Endothelial cell of hepatic sinusoid (primary cell): ENCODE measurements at regions not wholly inside any gene's neighbourhood (a gene's known extent, or its start where the extent isn't known, plus 50 kb on each side); places are given as distances from the start of the nearest gene placed in this dataset.

Experiments used
- in situ Hi-C: cut with HindIII; loops from 2 replicates; pipeline ENCODE4 v1.10.0; 2017; ENCODE audit warnings: low sequenced_read_pairs

- in situ Hi-C loops = no loop called here
These were observed 236.1 kb upstream of the TNRC6C start for GRCh38 chr17:77722366-77722765.

GRCh38 chr17:77723071-77723908, 235.2 kb upstream of the TNRC6C start:
- in situ Hi-C loops = no loop called here

GRCh38 chr17:77723909-77724875, 234.3 kb upstream of the TNRC6C start:
- in situ Hi-C loops = no loop called here

- in situ Hi-C loops = no loop called here
These were observed 233.5 kb upstream of the TNRC6C start for GRCh38 chr17:77724876-77725615.

- in situ Hi-C loops = no loop called here
These were observed 232.7 kb upstream of the TNRC6C start for GRCh38 chr17:77725846-77726245.

GRCh38 chr17:77726549-77727006, 231.9 kb upstream of the TNRC6C start:
- in situ Hi-C loops = no loop called here

GRCh38 chr17:77727037-77727615, 231.4 kb upstream of the TNRC6C start:
- in situ Hi-C loops = no loop called here

- in situ Hi-C loops = no loop called here
These were observed 230.1 kb upstream of the TNRC6C start for GRCh38 chr17:77728474-77728795.

- in situ Hi-C loops = no loop called here
These were observed 229.6 kb upstream of the TNRC6C start for GRCh38 chr17:77728871-77729270.

GRCh38 chr17:77729587-77729986, 228.9 kb upstream of the TNRC6C start:
- in situ Hi-C loops = no loop called here

- in situ Hi-C loops = loop anchor here (5.0 kb wide), 1 partner anchor 118 kb away; no protein-coding TSS in a partner anchor
These were observed 228.1 kb upstream of the TNRC6C start for GRCh38 chr17:77730376-77730775.

GRCh38 chr17:77733576-77734296, 224.8 kb upstream of the TNRC6C start:
- in situ Hi-C loops = loop anchor here (5.0 kb wide), 1 partner anchor 121 kb away; no protein-coding TSS in a partner anchor

GRCh38 chr17:77734371-77735080, 224.0 kb upstream of the TNRC6C start:
- in situ Hi-C loops = loop anchor here (5.0 kb wide), 3 partner anchors 78 to 122 kb away; no protein-coding TSS in a partner anchor

- in situ Hi-C loops = loop anchor here (5.0 kb wide), 2 partner anchors 77 to 83 kb away; no protein-coding TSS in a partner anchor
These were observed 223.4 kb upstream of the TNRC6C start for GRCh38 chr17:77735081-77735565.

GRCh38 chr17:77735566-77736198, 222.8 kb upstream of the TNRC6C start:
- in situ Hi-C loops = loop anchor here (5.0 kb wide), 2 partner anchors 77 to 83 kb away; no protein-coding TSS in a partner anchor

- in situ Hi-C loops = loop anchor here (5.0 kb wide), 2 partner anchors 76 to 84 kb away; no protein-coding TSS in a partner anchor
These were observed 222.3 kb upstream of the TNRC6C start for GRCh38 chr17:77736199-77736585.

- in situ Hi-C loops = loop anchor here (5.0 kb wide), 2 partner anchors 76 to 84 kb away; no protein-coding TSS in a partner anchor
These were observed 221.8 kb upstream of the TNRC6C start for GRCh38 chr17:77736721-77737120.
